ENCODE measurements at regions not wholly inside any gene's neighbourhood (a gene's known extent, or its start where the extent isn't known, plus 50 kb on each side); places are given as distances from the start of the nearest gene placed in this dataset.

DNA sequence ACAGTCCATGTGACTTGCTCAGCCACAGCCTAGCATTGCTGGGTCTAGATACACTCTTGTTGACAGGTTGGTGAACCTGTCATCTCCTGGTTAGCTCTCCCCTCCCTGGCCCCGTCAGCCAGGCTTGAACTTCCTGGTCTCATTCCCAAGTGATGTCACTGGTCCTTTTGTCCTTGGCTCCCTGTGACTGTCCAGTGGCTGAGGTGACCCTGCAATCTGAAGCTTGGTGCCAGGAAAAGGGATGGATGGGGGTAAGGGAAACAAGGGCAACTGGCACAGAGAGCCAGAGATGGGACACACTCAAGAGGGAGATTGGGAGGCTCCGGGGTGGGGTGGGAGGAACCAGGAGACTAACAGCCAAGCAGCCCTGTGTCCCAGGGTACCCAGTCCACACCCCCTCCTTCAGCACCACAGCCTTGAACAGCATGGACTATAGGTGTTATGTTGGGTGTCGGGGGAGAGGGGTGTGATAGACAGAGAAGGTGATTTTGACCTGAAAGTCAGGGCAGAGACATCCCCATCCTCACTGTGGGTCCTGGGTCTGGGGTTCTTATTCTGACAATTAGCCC is 63.8 kb upstream of the THY1 start:
- Histone ChIP-seq H3K27me3 (ENCODE audit: control insufficient read depth in 5 of 5, insufficient read depth in 4 of 5, low read length in 5 of 5) (peaks cover 0 to 19% (median 7%) of the 10 kb centered on the region in 5 donors), H3K4me3 (ENCODE audit: low read depth in 1 of 5, low read length in 5 of 5) (no peak overlapping the region), H3K9me3 (ENCODE audit: control insufficient read depth in 5 of 5, low read length in 5 of 5) (no peaks in the 10 kb centered on the region), H3K27ac (ENCODE audit: low read depth, low read length) (no peak overlapping the region), H3K36me3 (ENCODE audit: control insufficient read depth in 5 of 5, insufficient read depth in 5 of 5, low read length in 5 of 5) (no peaks in the 10 kb centered on the region), H3K9ac (ENCODE audit: low read length in 5 of 5) (no peak overlapping the region), H3K4me1 (ENCODE audit: control insufficient read depth in 5 of 5, insufficient read depth in 5 of 5, low read length in 5 of 5) (peaks cover 0 to under 1% (median 0%) of the 10 kb centered on the region in 5 donors)

GRCh38 chr11:119486016-119486415 is 63.0 kb upstream of the THY1 start:
- no peak overlapping the region for H3K27ac ChIP-seq (ENCODE audit: low read depth, low read length)
- H3K9ac ChIP-seq (ENCODE audit: low read length in 5 of 5): no peak overlapping the region
- H3K9me3 ChIP-seq (ENCODE audit: control insufficient read depth in 5 of 5, low read length in 5 of 5): no peaks in the 10 kb centered on the region
- H3K4me1 ChIP-seq (ENCODE audit: control insufficient read depth in 5 of 5, insufficient read depth in 5 of 5, low read length in 5 of 5): peaks cover 0 to 8% (median 5%) of the 10 kb centered on the region in 5 donors
- H3K4me3 ChIP-seq (ENCODE audit: low read depth in 1 of 5, low read length in 5 of 5): no peak overlapping the region
- no peaks in the 10 kb centered on the region for H3K36me3 ChIP-seq (ENCODE audit: control insufficient read depth in 5 of 5, insufficient read depth in 5 of 5, low read length in 5 of 5)
- peaks cover 0 to 20% (median 7%) of the 10 kb centered on the region in 5 donors for H3K27me3 ChIP-seq (ENCODE audit: control insufficient read depth in 5 of 5, insufficient read depth in 4 of 5, low read length in 5 of 5)

DNA sequence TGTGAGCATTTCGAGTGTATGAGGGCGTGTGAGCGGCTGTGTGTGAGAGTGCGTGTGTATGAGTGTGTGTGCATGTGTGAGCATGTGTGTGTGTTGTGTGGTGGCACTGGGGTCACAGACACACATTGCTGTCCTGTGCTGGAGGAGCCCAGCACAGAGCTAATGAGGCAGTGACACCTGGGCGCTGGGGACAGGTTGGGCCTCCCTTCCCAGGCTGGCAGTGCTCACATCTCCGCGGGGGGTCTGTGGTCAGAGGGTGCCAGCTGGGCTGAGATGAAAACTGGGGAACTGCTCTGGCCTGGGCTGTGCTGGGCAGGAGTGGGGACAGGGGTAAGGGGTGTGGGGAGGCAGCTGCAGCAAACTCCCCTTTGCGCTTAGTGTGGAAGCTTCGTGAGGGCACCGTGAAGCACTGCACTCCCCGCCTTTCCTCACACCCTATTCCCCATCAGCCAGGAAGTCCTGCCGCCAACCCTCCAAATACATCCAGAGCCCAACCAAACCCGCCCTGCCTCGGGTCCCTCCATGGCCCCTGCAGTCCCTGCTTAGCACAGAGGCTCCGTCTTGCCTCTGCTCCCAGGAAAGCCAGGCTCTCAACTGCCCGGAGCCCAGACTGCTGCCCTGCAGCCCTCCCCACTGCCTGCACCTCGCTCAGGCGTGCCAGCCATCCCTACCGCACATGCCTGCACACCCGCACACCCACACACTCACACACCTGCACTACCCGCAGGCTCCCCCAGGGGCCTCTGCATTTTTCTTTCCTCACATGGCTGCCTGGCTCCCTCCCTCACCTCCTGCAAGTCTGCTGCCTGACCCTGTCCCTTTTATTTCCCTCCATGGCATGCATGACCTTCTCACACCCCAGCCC is 62.0 kb upstream of the THY1 start:
- Histone ChIP-seq H3K36me3 (ENCODE audit: control insufficient read depth in 5 of 5, insufficient read depth in 5 of 5, low read length in 5 of 5) (no peaks in the 10 kb centered on the region), H3K4me1 (ENCODE audit: control insufficient read depth in 5 of 5, insufficient read depth in 5 of 5, low read length in 5 of 5) (peaks cover 2 to 10% (median 8%) of the 10 kb centered on the region in 5 donors), H3K9me3 (ENCODE audit: control insufficient read depth in 5 of 5, low read length in 5 of 5) (no peaks in the 10 kb centered on the region), H3K27me3 (ENCODE audit: control insufficient read depth in 5 of 5, insufficient read depth in 4 of 5, low read length in 5 of 5) (peaks cover 0 to 20% (median 9%) of the 10 kb centered on the region in 5 donors), H3K9ac (ENCODE audit: low read length in 5 of 5) (no peak overlapping the region), H3K27ac (ENCODE audit: low read depth, low read length) (no peak overlapping the region), H3K4me3 (ENCODE audit: low read depth in 1 of 5, low read length in 5 of 5) (no peak overlapping the region)

- Histone ChIP-seq H3K27me3 (ENCODE audit: control insufficient read depth in 5 of 5, insufficient read depth in 4 of 5, low read length in 5 of 5) (peaks cover 0 to 19% (median 9%) of the 10 kb centered on the region in 5 donors), H3K27ac (ENCODE audit: low read depth, low read length) (no peak overlapping the region), H3K9ac (ENCODE audit: low read length in 5 of 5) (no peak overlapping the region), H3K4me1 (ENCODE audit: control insufficient read depth in 5 of 5, insufficient read depth in 5 of 5, low read length in 5 of 5) (peaks cover 2 to 10% (median 8%) of the 10 kb centered on the region in 5 donors), H3K36me3 (ENCODE audit: control insufficient read depth in 5 of 5, insufficient read depth in 5 of 5, low read length in 5 of 5) (no peaks in the 10 kb centered on the region), H3K4me3 (ENCODE audit: low read depth in 1 of 5, low read length in 5 of 5) (no peak overlapping the region), H3K9me3 (ENCODE audit: control insufficient read depth in 5 of 5, low read length in 5 of 5) (no peaks in the 10 kb centered on the region)
Observed at GRCh38 chr11:119483881-119484371, 61.0 kb upstream of the THY1 start.

- Histone ChIP-seq H3K4me1 (ENCODE audit: control insufficient read depth in 5 of 5, insufficient read depth in 5 of 5, low read length in 5 of 5) (peaks cover 2 to 10% (median 8%) of the 10 kb centered on the region in 5 donors), H3K4me3 (ENCODE audit: low read depth in 1 of 5, low read length in 5 of 5) (no peak overlapping the region), H3K36me3 (ENCODE audit: control insufficient read depth in 5 of 5, insufficient read depth in 5 of 5, low read length in 5 of 5) (no peaks in the 10 kb centered on the region), H3K9me3 (ENCODE audit: control insufficient read depth in 5 of 5, low read length in 5 of 5) (no peaks in the 10 kb centered on the region), H3K27ac (ENCODE audit: low read depth, low read length) (no peak overlapping the region), H3K9ac (ENCODE audit: low read length in 5 of 5) (no peak overlapping the region), H3K27me3 (ENCODE audit: control insufficient read depth in 5 of 5, insufficient read depth in 4 of 5, low read length in 5 of 5) (peaks cover 0 to 17% (median 9%) of the 10 kb centered on the region in 5 donors)
Observed at GRCh38 chr11:119483341-119483880, 60.4 kb upstream of the THY1 start.

GRCh38 chr11:119482521-119483011 is 59.6 kb upstream of the THY1 start:
- Histone ChIP-seq H3K27ac (ENCODE audit: low read depth, low read length) (no peak overlapping the region), H3K36me3 (ENCODE audit: control insufficient read depth in 5 of 5, insufficient read depth in 5 of 5, low read length in 5 of 5) (no peaks in the 10 kb centered on the region), H3K9me3 (ENCODE audit: control insufficient read depth in 5 of 5, low read length in 5 of 5) (no peaks in the 10 kb centered on the region), H3K9ac (ENCODE audit: low read length in 5 of 5) (no peak overlapping the region), H3K27me3 (ENCODE audit: control insufficient read depth in 5 of 5, insufficient read depth in 4 of 5, low read length in 5 of 5) (peaks cover 0 to 13% (median 9%) of the 10 kb centered on the region in 5 donors), H3K4me1 (ENCODE audit: control insufficient read depth in 5 of 5, insufficient read depth in 5 of 5, low read length in 5 of 5) (peaks cover 2 to 10% (median 8%) of the 10 kb centered on the region in 5 donors), H3K4me3 (ENCODE audit: low read depth in 1 of 5, low read length in 5 of 5) (no peak overlapping the region)

- no peak overlapping the region for H3K27ac ChIP-seq (ENCODE audit: low read depth, low read length)
- H3K9ac ChIP-seq (ENCODE audit: low read length in 5 of 5): no peak overlapping the region
- H3K9me3 ChIP-seq (ENCODE audit: control insufficient read depth in 5 of 5, low read length in 5 of 5): no peaks in the 10 kb centered on the region
- H3K27me3 ChIP-seq (ENCODE audit: control insufficient read depth in 5 of 5, insufficient read depth in 4 of 5, low read length in 5 of 5): peaks cover 0 to 13% (median 7%) of the 10 kb centered on the region in 5 donors
- peaks cover 2 to 10% (median 8%) of the 10 kb centered on the region in 5 donors for H3K4me1 ChIP-seq (ENCODE audit: control insufficient read depth in 5 of 5, insufficient read depth in 5 of 5, low read length in 5 of 5)
- H3K4me3 ChIP-seq (ENCODE audit: low read depth in 1 of 5, low read length in 5 of 5): no peak overlapping the region
- no peaks in the 10 kb centered on the region for H3K36me3 ChIP-seq (ENCODE audit: control insufficient read depth in 5 of 5, insufficient read depth in 5 of 5, low read length in 5 of 5)
Observed at GRCh38 chr11:119481667-119482400, 58.9 kb upstream of the THY1 start.

DNA sequence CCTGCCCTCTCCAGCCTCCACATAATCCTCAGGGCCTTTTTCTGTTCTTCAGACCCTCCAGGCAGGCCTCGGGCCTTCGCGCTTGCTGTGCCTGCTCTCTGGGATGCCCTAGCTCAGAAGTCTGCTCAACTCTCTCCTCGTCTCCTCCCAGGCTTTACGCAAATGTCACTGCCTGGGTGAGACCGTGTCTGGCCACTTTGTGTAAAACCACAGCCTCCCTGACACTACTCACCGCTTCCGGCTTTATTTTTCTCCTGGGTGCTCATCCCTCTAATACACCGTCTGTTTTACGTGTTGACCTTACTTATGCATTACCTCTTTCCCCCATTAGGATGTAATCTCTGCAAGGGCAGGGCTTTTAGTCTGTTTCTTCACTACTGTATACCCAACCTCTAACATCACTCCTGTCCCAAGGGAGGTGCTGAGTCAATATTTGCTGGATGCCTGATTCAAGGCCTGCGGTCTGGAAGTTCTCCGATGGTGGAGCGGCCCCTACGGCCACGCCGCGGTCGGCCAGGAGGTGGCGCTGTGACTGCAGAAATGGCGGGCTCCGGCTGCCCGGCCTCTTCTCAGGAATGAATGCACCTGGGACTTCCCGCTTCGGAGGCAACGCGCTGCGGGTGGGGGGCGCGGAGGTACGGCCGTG is 58.2 kb upstream of the THY1 start:
- H3K27me3 ChIP-seq (ENCODE audit: control insufficient read depth in 5 of 5, insufficient read depth in 4 of 5, low read length in 5 of 5): peaks cover 0 to 17% (median 3%) of the 10 kb centered on the region in 5 donors
- peaks cover 2 to 10% (median 8%) of the 10 kb centered on the region in 5 donors for H3K4me1 ChIP-seq (ENCODE audit: control insufficient read depth in 5 of 5, insufficient read depth in 5 of 5, low read length in 5 of 5)
- H3K9me3 ChIP-seq (ENCODE audit: control insufficient read depth in 5 of 5, low read length in 5 of 5): no peaks in the 10 kb centered on the region
- H3K4me3 ChIP-seq (ENCODE audit: low read depth in 1 of 5, low read length in 5 of 5): no peak overlapping the region
- no peak overlapping the region for H3K27ac ChIP-seq (ENCODE audit: low read depth, low read length)
- H3K9ac ChIP-seq (ENCODE audit: low read length in 5 of 5): peak overlapping the region in 1 of 5 donors; percentile 7
- no peaks in the 10 kb centered on the region for H3K36me3 ChIP-seq (ENCODE audit: control insufficient read depth in 5 of 5, insufficient read depth in 5 of 5, low read length in 5 of 5)

DNA sequence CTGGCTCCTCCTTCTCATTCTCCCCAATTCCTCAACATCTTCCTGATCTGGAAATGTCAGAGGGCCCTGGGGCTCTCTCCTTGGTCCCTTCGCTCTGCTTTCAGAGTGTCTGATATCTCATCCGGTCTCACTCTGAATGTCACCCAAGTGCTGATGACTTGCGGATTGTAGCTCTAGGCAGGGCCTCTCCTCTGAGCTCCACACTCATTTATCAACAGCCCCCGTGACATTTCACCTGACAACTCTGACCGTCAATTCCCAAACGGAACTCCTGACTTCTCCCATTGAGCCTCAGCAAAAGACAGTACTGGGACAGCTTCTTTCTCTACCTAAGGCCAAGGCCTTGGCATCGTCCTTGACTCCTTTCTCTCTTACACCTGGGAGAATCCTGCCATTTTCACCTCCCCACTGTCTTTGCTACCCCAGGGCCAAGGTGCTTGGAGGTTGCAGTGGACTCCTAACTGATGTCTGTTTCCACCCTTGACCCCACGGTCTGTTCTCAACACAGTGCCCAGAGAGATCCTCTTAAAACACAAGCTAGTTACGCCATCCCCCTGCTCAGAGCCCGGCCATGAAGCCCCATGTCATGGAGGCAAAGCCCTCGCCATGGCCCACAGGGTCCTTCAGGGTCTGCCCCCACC is 57.5 kb upstream of the THY1 start:
- Histone ChIP-seq H3K4me1 (ENCODE audit: control insufficient read depth in 5 of 5, insufficient read depth in 5 of 5, low read length in 5 of 5) (peaks cover 2 to 10% (median 8%) of the 10 kb centered on the region in 5 donors), H3K4me3 (ENCODE audit: low read depth in 1 of 5, low read length in 5 of 5) (no peak overlapping the region), H3K9me3 (ENCODE audit: control insufficient read depth in 5 of 5, low read length in 5 of 5) (no peaks in the 10 kb centered on the region), H3K9ac (ENCODE audit: low read length in 5 of 5) (peak overlapping the region in 2 of 5 donors; percentile 7 to 34), H3K27me3 (ENCODE audit: control insufficient read depth in 5 of 5, insufficient read depth in 4 of 5, low read length in 5 of 5) (peaks cover 0 to 20% (median 4%) of the 10 kb centered on the region in 5 donors), H3K27ac (ENCODE audit: low read depth, low read length) (no peak overlapping the region), H3K36me3 (ENCODE audit: control insufficient read depth in 5 of 5, insufficient read depth in 5 of 5, low read length in 5 of 5) (no peaks in the 10 kb centered on the region)
